Putamen (tissue), 1 donor: ENCODE measurements at regions not wholly inside any gene's neighbourhood (a gene's known extent, or its start where the extent isn't known, plus 50 kb on each side); places are given as distances from the start of the nearest gene placed in this dataset.
"Not testable (repeated sequence)": the region's sequence is repeated elsewhere in the genome, so short reads cannot be mapped to it uniquely, and the experiment has no call there.

Experiments used
- DNase-seq: peaks from one replicate; pipeline ENCODE4 v3.0.0-alpha.2; 2016; ENCODE audit warnings: low spot score

GRCh38 chr14:94836849-94837248, 66.9 kb upstream of the GSC start:
- no peak for DNase-seq

DNA sequence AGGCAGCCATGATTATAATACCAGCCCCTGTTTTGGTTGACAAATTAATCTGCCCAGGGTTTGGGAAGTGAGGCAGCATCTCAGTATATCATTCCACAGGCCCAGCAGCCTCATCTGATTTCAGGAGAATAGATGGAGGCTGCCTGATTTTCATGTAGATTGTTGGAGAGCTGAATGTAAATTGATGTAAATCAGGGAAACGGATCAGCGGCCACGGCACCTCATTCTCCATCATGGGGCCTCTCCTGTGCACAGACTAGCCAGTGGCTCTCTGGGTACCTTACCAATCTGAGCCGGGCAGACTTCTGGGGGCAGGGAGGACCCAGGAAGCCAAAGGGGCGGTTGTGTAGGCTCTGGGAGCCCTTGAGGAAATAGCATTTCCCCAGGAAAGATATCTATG, 63.7 kb upstream of the GSC start:
- no peak for DNase-seq

DNA sequence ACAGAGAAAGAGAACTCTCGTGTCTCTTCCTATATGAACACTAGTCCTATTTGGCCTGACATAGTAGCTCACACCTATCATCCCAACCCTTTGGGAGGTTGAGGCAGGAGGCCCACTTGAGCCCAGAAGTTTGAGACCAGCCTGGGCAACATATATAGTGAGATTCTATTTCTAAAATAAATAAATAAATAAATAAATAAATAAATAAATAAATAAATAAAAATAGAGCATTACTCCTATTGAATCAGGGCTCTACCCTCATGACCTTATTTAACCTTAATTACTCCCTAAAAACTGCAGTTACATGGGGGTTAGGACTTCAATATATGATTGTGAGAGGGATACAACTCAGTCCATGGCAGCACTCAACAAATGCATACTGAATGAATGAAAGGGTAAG, 61.2 kb upstream of the GSC start:
- DNase-seq, result no peak

GRCh38 chr14:94827711-94828447, 58.0 kb upstream of the GSC start:
- DNase-seq, result no peak

- DNase-seq, result no peak
Measured at GRCh38 chr14:94826774-94827173, 56.9 kb upstream of the GSC start.

DNA sequence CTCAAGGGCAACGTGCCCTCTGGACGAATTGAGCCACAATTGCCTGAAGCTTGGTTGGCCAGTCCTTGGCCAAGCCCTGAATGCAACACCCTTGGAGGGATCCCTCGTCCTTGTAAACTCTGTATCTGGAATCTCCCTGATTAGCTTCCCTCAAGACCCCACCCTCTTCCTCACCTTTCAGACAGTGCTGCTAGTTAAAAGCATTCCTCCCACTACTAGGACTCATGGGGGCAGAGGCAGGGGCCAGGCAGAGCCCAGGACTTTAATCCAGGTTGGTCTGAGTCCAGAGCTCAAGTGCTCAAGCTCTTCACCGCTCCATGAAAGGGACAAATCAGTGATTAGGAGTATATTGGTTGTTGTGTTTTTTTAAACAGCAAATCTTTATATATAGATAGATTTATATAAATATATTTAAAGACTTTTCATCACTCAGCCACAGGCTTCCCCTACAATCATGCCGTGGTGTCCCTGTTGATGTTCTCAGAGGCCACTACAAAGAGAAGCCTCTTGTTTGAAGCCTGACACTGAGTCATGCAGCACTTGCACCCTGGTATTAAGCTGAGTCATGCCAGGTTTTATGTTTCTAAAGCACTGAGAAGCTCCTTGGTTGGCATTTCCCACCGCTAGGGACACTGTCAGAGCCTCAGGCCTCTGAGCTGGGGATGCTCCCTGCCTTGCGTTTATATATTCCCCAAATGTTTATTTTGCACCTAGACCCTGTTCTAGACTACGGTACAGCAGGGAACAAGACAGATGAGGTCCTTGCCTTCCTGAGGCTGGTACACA, 53.8 kb upstream of the GSC start:
- no peak for DNase-seq

DNA sequence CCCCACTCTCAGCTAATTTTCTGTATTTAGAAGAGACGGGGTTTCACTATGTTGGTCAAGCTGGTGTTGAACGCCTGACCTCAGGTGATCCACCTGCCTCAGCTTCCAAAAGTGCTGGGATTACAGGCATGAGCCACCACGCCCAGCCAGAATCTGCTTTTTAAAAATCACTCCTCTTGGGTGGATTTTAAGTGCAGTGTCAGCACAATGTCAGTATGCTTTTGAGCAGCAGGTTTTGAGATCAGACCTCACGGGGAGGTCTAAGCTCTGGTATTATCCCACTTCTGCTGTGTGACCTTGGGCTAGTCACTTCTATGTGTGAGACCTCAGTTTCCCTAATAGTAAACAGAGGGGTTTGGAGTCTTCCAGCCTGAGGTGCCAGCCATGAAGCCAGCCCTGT, 51.8 kb upstream of the GSC start:
- DNase-seq, result no peak

DNA sequence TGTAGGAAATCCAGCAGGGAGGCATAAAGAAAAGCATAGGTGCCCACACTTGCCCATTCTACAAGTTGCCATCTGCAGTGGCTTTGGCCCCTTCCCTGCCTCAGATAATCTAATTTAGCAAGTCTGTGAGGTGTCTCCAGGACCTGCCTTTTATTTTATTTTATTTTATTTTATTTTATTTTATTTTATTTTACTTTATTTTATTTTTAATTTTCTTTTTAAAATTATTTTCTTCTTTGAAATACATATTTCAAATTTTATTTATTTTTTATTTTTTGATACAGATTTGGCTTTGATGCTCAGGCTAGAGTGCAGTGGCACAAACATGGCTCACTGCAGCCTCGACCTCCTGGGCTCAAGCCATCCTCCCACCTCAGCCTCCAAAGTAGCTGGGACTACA, 51.0 kb upstream of the GSC start:
- DNase-seq, result not testable (repeated sequence)
